ENCODE measurements at regions not wholly inside any gene's neighbourhood (a gene's known extent, or its start where the extent isn't known, plus 50 kb on each side); places are given as distances from the start of the nearest gene placed in this dataset.

GRCh38 chr15:77548589-77549557, 83.8 kb downstream of the LINGO1 start:
- TF ChIP-seq POLR2AphosphoS5 (IDR thresholded peaks at IDR 0.05) (no peak), CTCF (IDR thresholded peaks at IDR 0.05) (no peak), POLR2A (IDR thresholded peaks at IDR 0.05) (no peak)
